Endothelial cell of umbilical vein (primary cell): ENCODE measurements at regions not wholly inside any gene's neighbourhood (a gene's known extent, or its start where the extent isn't known, plus 50 kb on each side); places are given as distances from the start of the nearest gene placed in this dataset.

Experiments
- BruUV-seq: library from RNA; stranded (reverse); fragments of 400-500 nt; replicated peaks from 2 replicates; lab custom pipeline; 2021; lab: Mats Ljungman, UMichigan
- CTCF ChIA-PET: fragments of 300-600, 350-600 bp; sonication (Branson Sonifier 250); formaldehyde crosslinking; loops from one replicate; lab custom pipeline; 2021; ENCODE audit warnings: antibody characterized with exemption, inconsistent platforms; lab: Charles Lee
- POLR2A ChIA-PET: fragments of 300-600, 350-600 bp; sonication (Branson Sonifier 250); formaldehyde crosslinking; loops from one replicate; lab custom pipeline; 2021; ENCODE audit warnings: antibody characterized with exemption, inconsistent platforms; lab: Charles Lee
- DNase-seq: peaks from one replicate; pipeline ENCODE4 v3.0.0-alpha.2; 2011; ENCODE audit warnings: low read depth, low spot score
- FAIRE-seq: peaks from 2 replicates; lab custom pipeline; 2011; peaks lifted over from hg19 to GRCh38; lab: Jason Lieb, UNC
- H2AFZ ChIP-seq: 2 replicates; pipeline ENCODE4 v1.6.0; 2012; ENCODE audit warnings: low read depth, low read length, control low read depth, inconsistent platforms
- H3K27ac ChIP-seq: 2 replicates; pipeline ENCODE4 v1.5.1; 2011; ENCODE audit warnings: low read depth, mild to moderate bottlenecking, control low read depth, low read length, moderate library complexity; ENCODE audit not compliant: insufficient read depth
- H3K27me3 ChIP-seq, 2 experiments: 2 replicates each; pipeline versions ENCODE4 v1.6.0 to v1.6.1; 2011; ENCODE audit warnings: low read length in 2 of 2, mixed read lengths in 1 of 2; ENCODE audit not compliant: control insufficient read depth in 2 of 2, insufficient read depth in 2 of 2
- H3K36me3 ChIP-seq, 2 experiments: 2 replicates in 1 of 2; 3 replicates in 1 of 2; pipeline ENCODE4 v1.5.1; 2011; ENCODE audit warnings: low read length in 2 of 2, mild to moderate bottlenecking in 1 of 2, moderate library complexity in 1 of 2; ENCODE audit not compliant: control insufficient read depth in 2 of 2, insufficient read depth in 2 of 2; ENCODE audit errors: extremely low read depth in 1 of 2
- H3K4me1 ChIP-seq: 3 replicates; pipeline ENCODE4 v1.5.1; 2011; ENCODE audit warnings: mild to moderate bottlenecking, low read length; ENCODE audit not compliant: control insufficient read depth, insufficient read depth; ENCODE audit errors: extremely low read depth
- H3K4me2 ChIP-seq: 2 replicates; pipeline ENCODE4 v1.6.1; 2011; ENCODE audit warnings: low read length, control low read depth, mixed read lengths; ENCODE audit not compliant: insufficient read depth
- H3K4me3 ChIP-seq, 3 experiments: fragments of 200-600 bp in 1 of 3; sonication (generic), shearing (Covaris generic) in 1 of 3; replicated peaks in 1 of 3; 2 replicates each; pipeline ENCODE4 v1.5.1; 2011 to 2016; ENCODE audit warnings: control low read depth in 3 of 3, low read length in 3 of 3, mild to moderate bottlenecking in 2 of 3, inconsistent platforms in 1 of 3, low read depth in 1 of 3, moderate library complexity in 1 of 3; ENCODE audit not compliant: insufficient read depth in 1 of 3
- H3K79me2 ChIP-seq: 2 replicates; pipeline ENCODE4 v1.6.0; 2012; ENCODE audit warnings: low read length, inconsistent platforms; ENCODE audit not compliant: control insufficient read depth, insufficient read depth
- H3K9ac ChIP-seq: replicated peaks from 2 replicates; pipeline ENCODE3; 2011; ENCODE audit warnings: low read length, control low read depth; ENCODE audit not compliant: insufficient read depth; ENCODE audit errors: extremely low read depth
- H3K9me1 ChIP-seq: replicated peaks from 3 replicates; pipeline ENCODE4 v1.6.0; 2011; ENCODE audit warnings: mild to moderate bottlenecking, low read length; ENCODE audit not compliant: control insufficient read depth, insufficient read depth; ENCODE audit errors: extremely low read depth
- H3K9me3 ChIP-seq: replicated peaks from 2 replicates; pipeline ENCODE4 v1.5.1; 2012; ENCODE audit warnings: low read length, inconsistent platforms; ENCODE audit not compliant: control insufficient read depth, insufficient read depth
- H4K20me1 ChIP-seq: replicated peaks from 2 replicates; pipeline ENCODE3; 2011; ENCODE audit warnings: mild to moderate bottlenecking, low read length; ENCODE audit not compliant: control insufficient read depth, insufficient read depth; ENCODE audit errors: extremely low read depth
- CTCF ChIP-seq, 2 donors: IDR thresholded peaks; 1 replicate in 1 of 2; 2 replicates in 1 of 2; pipeline ENCODE4 v1.5.1; 2011; ENCODE audit warnings: low read length in 2 of 2, mild to moderate bottlenecking in 2 of 2, moderate library complexity in 2 of 2, control low read depth in 1 of 2, inconsistent platforms in 1 of 2, low read depth in 1 of 2; ENCODE audit not compliant: insufficient read depth in 1 of 2; ENCODE audit errors: extremely low read depth in 1 of 2
- EZH2 ChIP-seq: IDR thresholded peaks from 2 replicates; pipeline ENCODE4 v1.6.1; 2012; ENCODE audit warnings: borderline replicate concordance, low read depth, mild to moderate bottlenecking, moderate library complexity, low read length, inconsistent platforms; ENCODE audit not compliant: severe bottlenecking
- FOS ChIP-seq: IDR thresholded peaks from 2 replicates; pipeline ENCODE4 v1.6.1; 2011; ENCODE audit warnings: mild to moderate bottlenecking, low read length, moderate library complexity, borderline replicate concordance; ENCODE audit not compliant: insufficient read depth
- GATA2 ChIP-seq: IDR thresholded peaks from 2 replicates; pipeline ENCODE4 v1.7.0; 2011; ENCODE audit warnings: low read depth, mild to moderate bottlenecking, moderate library complexity, mixed read lengths, low read length; ENCODE audit not compliant: insufficient read length, insufficient read depth
- JUN ChIP-seq: IDR thresholded peaks from 2 replicates; pipeline ENCODE4 v1.6.1; 2011; ENCODE audit warnings: borderline replicate concordance, low read depth; ENCODE audit not compliant: insufficient read length, insufficient read depth
- MAX ChIP-seq: IDR thresholded peaks from 2 replicates; pipeline ENCODE4 v1.6.1; 2011; ENCODE audit not compliant: insufficient read depth, insufficient read length
- MYC ChIP-seq: IDR thresholded peaks from one replicate; pipeline ENCODE4 v1.6.1; 2011; ENCODE audit warnings: mild to moderate bottlenecking, low read depth, low read length
- POLR2A ChIP-seq: IDR thresholded peaks from 2 replicates; pipeline ENCODE4 v1.6.1; 2012; ENCODE audit warnings: low read depth, mild to moderate bottlenecking, control low read depth, low read length
- POLR2AphosphoS5 ChIP-seq: IDR thresholded peaks from 2 replicates; pipeline ENCODE4 v1.6.1; 2012; ENCODE audit warnings: low read depth, mild to moderate bottlenecking, control low read depth, low read length, moderate library complexity; ENCODE audit not compliant: insufficient read depth
- dilution Hi-C: fragments of 300-500 bp; cut with MboI; formaldehyde crosslinking; loops from one replicate; pipeline ENCODE4 v1.15.0; 2019; ENCODE audit warnings: low sequenced_read_pairs; ENCODE audit not compliant: extremely low pct_ligation_motif_present
- intact Hi-C: fragments of 100-400 bp; cut with micrococcal nuclease; formaldehyde crosslinking; loops from one replicate; pipeline ENCODE4 v1.10.0; 2022

DNA sequence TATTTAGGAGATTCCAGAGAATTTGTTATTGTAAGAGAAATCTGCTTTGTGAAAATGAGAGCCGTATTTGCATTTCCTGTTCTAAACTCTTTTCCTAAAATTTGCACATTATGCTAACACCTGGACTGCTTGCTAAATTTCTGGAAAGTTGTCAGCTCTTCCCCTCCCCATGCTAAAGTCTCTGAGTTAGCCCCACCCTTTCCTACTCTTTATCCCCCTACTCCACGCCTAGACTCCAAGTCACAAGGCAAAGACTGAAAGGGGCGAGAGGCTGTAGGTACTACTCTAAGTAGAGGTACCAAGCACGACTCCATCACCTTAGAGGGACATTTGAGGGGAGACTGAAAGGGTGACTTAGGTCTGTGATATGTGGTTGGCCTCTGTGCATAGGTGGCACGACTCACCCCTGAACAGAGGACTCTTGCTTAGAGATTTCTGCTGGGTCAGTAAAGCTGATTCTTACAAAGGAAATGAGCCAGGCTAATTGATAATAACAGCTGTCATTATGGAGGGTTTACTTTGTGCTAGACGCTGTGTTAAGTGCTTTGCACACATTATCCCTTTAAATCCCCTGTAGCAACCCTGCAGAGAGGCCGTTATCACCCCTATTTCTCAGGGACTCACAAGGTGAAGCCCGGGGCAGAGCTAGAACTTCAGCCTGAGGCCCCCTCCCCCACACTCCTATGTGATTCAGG lies 373.5 kb downstream of the EN1 start:
- no peaks in the 10 kb centered on the region for H3K9me3 ChIP-seq
- ChIA-PET POLR2A (no interaction called here), CTCF (no interaction called here)
- no peaks in the 10 kb centered on the region for H4K20me1 ChIP-seq
- dilution Hi-C loops, result no loop called here
- no peaks in the 10 kb centered on the region for H3K9me1 ChIP-seq
- no peak overlapping the region for H3K27ac ChIP-seq
- no peaks in the 10 kb centered on the region for H3K36me3 ChIP-seq
- intact Hi-C loops, result no loop called here
- no TSS peak for BruUV-seq
- no peaks in the 10 kb centered on the region for H3K79me2 ChIP-seq
- no peak overlapping the region for H2AFZ ChIP-seq
- no peak overlapping the region for H3K9ac ChIP-seq
- H3K4me3 ChIP-seq, result no peak overlapping the region
- no peaks in the 10 kb centered on the region for H3K4me1 ChIP-seq
- FAIRE-seq, result no peak
- H3K4me2 ChIP-seq, result no peak overlapping the region
- DNase-seq, result no peak
- no peaks in the 10 kb centered on the region for H3K27me3 ChIP-seq
- TF ChIP-seq POLR2AphosphoS5 (no peak), CTCF (IDR thresholded peaks at IDR 0.05; ENCODE audit: extremely low read depth in 1 of 2, insufficient read depth in 1 of 2, low read depth in 1 of 2, low read length in 2 of 2) (no peak), MYC (no peak), MAX (no peak), GATA2 (no peak), JUN (no peak), POLR2A (no peak), EZH2 (no peak), FOS (no peak)
